ENCODE measurements at regions not wholly inside any gene's neighbourhood (a gene's known extent, or its start where the extent isn't known, plus 50 kb on each side); places are given as distances from the start of the nearest gene placed in this dataset.
A peak's percentile ranks its signal among the peaks of the same experiment; 100 is the strongest.
"Not testable (repeated sequence)": the region's sequence is repeated elsewhere in the genome, so short reads cannot be mapped to it uniquely, and the experiment has no call there.

DNA sequence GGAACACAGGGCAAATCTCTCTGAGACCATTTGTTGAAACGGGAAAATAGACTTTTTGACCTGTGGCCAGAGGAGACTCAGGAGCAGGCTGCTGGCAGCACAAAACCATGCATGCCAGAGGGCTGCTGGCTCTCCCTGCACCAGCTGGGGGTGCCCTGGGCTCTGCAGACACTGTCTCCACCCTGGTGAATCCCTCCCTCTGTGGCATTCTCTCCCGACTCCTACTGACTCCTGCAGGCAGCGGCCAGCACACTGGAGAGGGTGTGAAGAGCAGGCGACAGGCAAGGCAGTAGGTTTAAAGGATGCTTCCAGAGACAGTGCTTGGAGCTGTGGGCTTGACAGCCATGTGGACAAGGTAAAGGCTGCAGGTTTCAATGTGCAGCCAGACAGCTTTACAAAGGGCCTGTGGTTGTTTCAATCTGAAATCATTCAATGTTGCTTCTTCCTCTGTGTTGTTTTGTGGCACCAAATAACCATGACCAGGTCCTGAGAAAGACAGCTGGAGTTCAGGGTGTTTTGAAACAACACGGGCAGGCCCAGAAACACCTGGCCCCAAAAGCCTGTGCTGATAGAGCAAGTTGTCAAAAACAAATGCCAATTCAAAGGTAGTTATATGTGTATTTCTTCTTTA is 431.0 kb upstream of the ATP10A start:
- FAIRE-seq (no peak), DNase-seq (ENCODE audit: insufficient read length, low spot score) (no peak)
- TF ChIP-seq, protein P1, sequence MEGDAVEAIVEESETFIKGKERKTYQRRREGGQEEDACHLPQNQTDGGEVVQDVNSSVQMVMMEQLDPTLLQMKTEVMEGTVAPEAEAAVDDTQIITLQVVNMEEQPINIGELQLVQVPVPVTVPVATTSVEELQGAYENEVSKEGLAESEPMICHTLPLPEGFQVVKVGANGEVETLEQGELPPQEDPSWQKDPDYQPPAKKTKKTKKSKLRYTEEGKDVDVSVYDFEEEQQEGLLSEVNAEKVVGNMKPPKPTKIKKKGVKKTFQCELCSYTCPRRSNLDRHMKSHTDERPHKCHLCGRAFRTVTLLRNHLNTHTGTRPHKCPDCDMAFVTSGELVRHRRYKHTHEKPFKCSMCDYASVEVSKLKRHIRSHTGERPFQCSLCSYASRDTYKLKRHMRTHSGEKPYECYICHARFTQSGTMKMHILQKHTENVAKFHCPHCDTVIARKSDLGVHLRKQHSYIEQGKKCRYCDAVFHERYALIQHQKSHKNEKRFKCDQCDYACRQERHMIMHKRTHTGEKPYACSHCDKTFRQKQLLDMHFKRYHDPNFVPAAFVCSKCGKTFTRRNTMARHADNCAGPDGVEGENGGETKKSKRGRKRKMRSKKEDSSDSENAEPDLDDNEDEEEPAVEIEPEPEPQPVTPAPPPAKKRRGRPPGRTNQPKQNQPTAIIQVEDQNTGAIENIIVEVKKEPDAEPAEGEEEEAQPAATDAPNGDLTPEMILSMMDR (IDR thresholded peaks at IDR 0.05; ENCODE audit: insufficient read depth, missing control alignments) = peak; percentile 18

DNA sequence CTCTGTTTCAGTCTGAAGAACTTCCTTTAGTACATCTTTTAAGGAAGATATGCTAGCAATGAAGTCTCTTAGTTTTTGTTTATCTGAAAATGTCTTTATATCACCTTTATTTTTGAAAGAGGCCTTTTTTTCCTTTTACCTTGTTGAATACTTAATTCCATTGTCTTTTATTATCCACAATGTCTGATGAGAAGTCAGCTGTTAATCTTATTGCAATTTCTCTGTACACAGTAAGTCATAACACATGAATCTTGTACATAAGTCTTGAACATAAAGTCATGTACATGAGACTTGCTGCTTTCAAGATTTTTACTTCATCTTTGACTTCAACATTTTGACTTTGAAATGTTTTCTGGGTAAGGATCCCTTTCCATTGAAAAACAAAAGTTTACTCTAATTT is 424.3 kb upstream of the ATP10A start:
- no peak for DNase-seq (ENCODE audit: insufficient read length, low spot score)
- FAIRE-seq = no peak
- TF ChIP-seq, protein P1 (IDR thresholded peaks at IDR 0.05; ENCODE audit: insufficient read depth, missing control alignments) = no peak

DNA sequence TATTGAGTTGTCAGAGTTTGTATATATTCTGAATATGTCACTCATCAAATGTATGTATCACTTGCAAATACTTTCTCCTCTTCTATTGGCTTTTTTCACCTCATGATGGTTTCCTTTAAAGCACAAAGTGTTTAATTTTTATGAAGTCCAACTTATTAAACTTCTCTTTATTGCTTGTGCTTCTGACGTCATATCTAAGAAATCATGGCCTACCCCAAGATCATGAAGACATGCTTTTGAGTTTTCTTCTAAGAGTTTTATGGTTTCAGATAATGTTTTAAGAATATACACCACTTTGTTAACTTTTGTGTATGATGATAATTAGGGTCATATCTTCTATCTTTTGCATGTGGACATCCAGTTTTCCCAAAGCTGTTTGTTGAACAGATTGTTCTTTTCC is 417.2 kb upstream of the ATP10A start:
- TF ChIP-seq, protein P1 (IDR thresholded peaks at IDR 0.05; ENCODE audit: insufficient read depth, missing control alignments) = no peak
- no peak for FAIRE-seq
- DNase-seq (ENCODE audit: insufficient read length, low spot score) = no peak

DNA sequence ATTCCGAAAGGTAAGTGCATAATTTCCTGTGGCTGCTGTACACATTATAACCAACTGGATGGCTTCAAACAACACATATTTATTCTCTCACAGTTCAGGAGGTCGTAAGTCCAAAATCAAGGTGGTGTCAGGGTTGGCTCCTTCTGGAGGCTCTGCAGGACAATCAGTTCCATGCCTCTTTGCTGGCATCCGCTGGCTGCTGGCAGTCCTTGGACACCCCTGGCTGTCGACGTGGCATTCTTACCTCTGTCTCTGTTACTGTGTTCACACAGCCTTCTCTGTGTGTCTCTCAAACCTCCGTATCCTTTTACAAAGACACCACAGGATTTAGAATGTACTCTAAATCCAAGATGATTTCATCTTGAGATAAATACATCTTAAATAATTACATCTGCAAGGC is 398.8 kb upstream of the ATP10A start:
- no peak for FAIRE-seq
- TF ChIP-seq, protein P1 (IDR thresholded peaks at IDR 0.05; ENCODE audit: insufficient read depth, missing control alignments) = no peak
- no peak for DNase-seq (ENCODE audit: insufficient read length, low spot score)

DNA sequence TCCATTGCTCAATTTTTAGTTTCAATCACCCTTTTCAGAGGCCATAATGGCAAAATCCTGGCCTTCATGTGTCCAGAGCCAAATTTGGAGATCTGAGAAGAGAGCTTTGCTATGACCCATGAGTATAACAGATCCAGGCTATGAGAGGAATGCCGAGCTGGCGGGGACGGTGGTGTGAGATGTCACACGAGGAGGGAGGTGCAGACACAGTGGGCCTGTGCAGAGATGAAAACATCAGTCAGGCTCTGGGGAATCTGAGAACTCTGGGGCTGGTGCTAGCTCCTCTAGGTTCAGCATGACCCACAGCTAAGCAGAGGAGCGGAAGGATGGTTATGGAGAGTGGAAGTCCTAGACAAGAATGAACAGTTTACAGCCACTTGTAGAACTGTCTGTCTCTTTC is 398.3 kb upstream of the ATP10A start:
- TF ChIP-seq, protein P1 (IDR thresholded peaks at IDR 0.05; ENCODE audit: insufficient read depth, missing control alignments) = no peak
- FAIRE-seq = no peak
- no peak for DNase-seq (ENCODE audit: insufficient read length, low spot score)

DNA sequence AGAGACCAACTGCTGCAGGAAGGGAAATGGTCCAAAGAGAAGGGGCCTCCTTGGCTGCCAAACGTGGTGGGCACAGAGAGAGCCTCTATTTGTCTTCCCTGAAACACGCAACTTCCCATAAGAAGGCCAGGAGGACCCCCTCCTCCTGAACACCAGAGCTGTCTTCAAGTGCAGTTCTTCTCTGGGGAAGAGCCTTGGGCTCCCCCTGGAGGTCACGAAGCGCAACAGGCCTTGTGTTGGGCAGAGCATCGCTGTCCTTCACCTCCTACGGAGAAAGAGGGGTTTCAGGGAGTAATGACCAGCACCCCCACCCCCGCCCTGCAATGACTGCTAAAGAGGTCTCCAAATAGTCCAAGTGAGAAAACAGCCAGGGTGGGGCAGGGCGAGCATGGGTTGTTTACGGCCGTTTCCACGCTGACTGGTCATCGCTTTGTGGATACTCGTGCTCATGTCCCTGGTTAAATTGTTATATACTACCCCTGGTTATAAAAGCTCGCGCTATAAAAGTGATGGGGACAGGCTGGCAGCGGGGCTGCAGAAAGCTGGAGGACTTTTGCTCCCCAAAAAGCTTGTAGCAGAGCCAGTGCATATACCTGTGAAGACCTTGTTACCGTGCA is 397.5 kb upstream of the ATP10A start:
- DNase-seq (ENCODE audit: insufficient read length, low spot score) (peak; percentile 36), FAIRE-seq (no peak)
- TF ChIP-seq, protein P1 (IDR thresholded peaks at IDR 0.05; ENCODE audit: insufficient read depth, missing control alignments) = peak; percentile 65

DNA sequence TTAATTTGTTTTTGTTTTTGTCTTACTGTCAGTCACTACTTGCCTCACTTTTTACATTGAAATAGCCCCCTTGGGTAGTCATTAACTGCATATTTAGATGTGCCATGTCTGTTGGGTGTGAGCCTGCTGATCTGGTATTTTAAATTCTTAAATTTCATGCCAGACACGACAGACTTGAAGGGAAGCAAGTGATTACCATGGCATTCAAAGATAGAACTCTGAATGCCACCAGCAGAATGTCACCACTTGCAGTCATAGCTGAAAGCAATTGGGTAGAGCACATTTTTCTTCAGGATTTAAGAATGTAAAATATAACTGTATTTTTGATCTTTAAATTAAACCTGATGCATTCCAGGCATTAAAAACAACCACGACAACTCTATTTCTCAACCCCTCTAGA is 396.5 kb upstream of the ATP10A start:
- FAIRE-seq (no peak), DNase-seq (ENCODE audit: insufficient read length, low spot score) (no peak)
- TF ChIP-seq, protein P1 (IDR thresholded peaks at IDR 0.05; ENCODE audit: insufficient read depth, missing control alignments) = no peak

DNA sequence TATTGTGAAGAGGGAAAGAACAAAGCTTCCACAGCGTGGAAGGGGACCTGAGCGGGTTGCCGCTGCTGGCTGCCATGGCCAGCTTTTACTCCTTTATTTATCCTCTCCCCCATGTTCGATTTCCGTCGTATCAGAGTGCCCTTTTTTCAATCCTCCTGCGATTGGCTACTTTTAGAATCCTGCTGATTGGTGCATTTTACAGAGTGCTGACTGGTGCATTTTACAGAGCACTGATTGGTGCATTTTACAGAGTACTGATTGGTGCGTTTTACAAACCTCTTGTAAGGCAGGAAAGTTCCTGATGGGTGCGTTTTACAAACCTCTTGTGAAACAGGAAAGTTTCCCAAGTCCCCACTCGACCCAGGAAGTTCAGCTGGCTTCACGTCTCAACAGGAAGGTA is 381.7 kb upstream of the ATP10A start:
- not testable (repeated sequence) for DNase-seq (ENCODE audit: insufficient read length, low spot score); FAIRE-seq
